Neural cell (in vitro differentiated cells): ENCODE measurements at regions not wholly inside any gene's neighbourhood (a gene's known extent, or its start where the extent isn't known, plus 50 kb on each side); places are given as distances from the start of the nearest gene placed in this dataset.

Experiments used
- CTCF ChIP-seq: fragments of 450-650 bp; IDR thresholded peaks from 2 replicates; pipeline ENCODE4 v1.5.1; 2014; ENCODE audit warnings: antibody characterized with exemption, mild to moderate bottlenecking, moderate library complexity; ENCODE audit not compliant: poor library complexity, severe bottlenecking
- EZH2 ChIP-seq: fragments of 200-600, 300-800 bp; shearing (Covaris generic), sonication (generic); IDR thresholded peaks from 2 replicates; pipeline ENCODE4 v1.6.1; 2014; ENCODE audit warnings: antibody characterized with exemption, low read length, borderline replicate concordance, mild to moderate bottlenecking; ENCODE audit not compliant: insufficient read depth, poor library complexity, severe bottlenecking
- SMC3 ChIP-seq: fragments of 450-650 bp; conservative IDR thresholded peaks from 2 replicates; pipeline ENCODE4 v1.6.1; 2014; ENCODE audit warnings: antibody characterized with exemption, mild to moderate bottlenecking, moderate library complexity; ENCODE audit not compliant: poor library complexity
- TAF1 ChIP-seq: IDR thresholded peaks from 2 replicates; pipeline ENCODE4 v1.6.1; 2012; ENCODE audit warnings: low read depth

- TF ChIP-seq EZH2 (no peak), CTCF (peak; percentile 44), TAF1 (no peak), SMC3 (peak; percentile 34)
Measured at GRCh38 chr12:84619053-84619571, 293.5 kb downstream of the SLC6A15 start.
